IMR-90 (cell line): ENCODE measurements at regions not wholly inside any gene's neighbourhood (a gene's known extent, or its start where the extent isn't known, plus 50 kb on each side); places are given as distances from the start of the nearest gene placed in this dataset.

Source experiments
- ATAC-seq: fragments of 200-7000 bp; cut with Tn5 transposase; 2 replicates; pipeline ENCODE4 v1.9.1; 2020; ENCODE audit warnings: low read depth, mild to moderate bottlenecking, moderate library complexity
- BruUV-seq: library from RNA; stranded (reverse); fragments of 400-500 nt; replicated peaks from 2 replicates; lab custom pipeline; 2021; lab: Mats Ljungman, UMichigan
- CTCF ChIA-PET: fragments of 300-600 bp; formaldehyde crosslinking; extraction: SDS; loops from one replicate; lab custom pipeline; 2021; ENCODE audit warnings: antibody characterized with exemption; lab: Yijun Ruan, JAX
- POLR2A ChIA-PET: fragments of 300-600 bp; sonication (Branson Sonifier 250); formaldehyde crosslinking; loops from one replicate; lab custom pipeline; 2022; ENCODE audit warnings: antibody characterized with exemption; ENCODE audit not compliant: unreplicated experiment; lab: Charles Lee
- DNase-seq: peaks from one replicate; pipeline ENCODE4 v3.0.0; 2013
- H2AFZ ChIP-seq: replicated peaks from 2 replicates; pipeline ENCODE3; 2013; ENCODE audit warnings: low read length, mild to moderate bottlenecking; ENCODE audit not compliant: poor library complexity
- H2AK5ac ChIP-seq: 2 replicates; pipeline ENCODE4 v1.6.1; 2013; ENCODE audit warnings: low read depth, low read length, inconsistent platforms
- H2AK9ac ChIP-seq: replicated peaks from 2 replicates; pipeline ENCODE3; 2013; ENCODE audit warnings: mild to moderate bottlenecking, low read depth, low read length, moderate library complexity; ENCODE audit not compliant: poor library complexity
- H2BK120ac ChIP-seq: 2 replicates; pipeline ENCODE4 v1.6.1; 2013; ENCODE audit warnings: low read depth, low read length, inconsistent platforms
- H2BK15ac ChIP-seq: 3 replicates; pipeline ENCODE4 v1.6.1; 2013; ENCODE audit warnings: low read depth, low read length, inconsistent platforms
- H2BK20ac ChIP-seq: 2 replicates; pipeline ENCODE4 v1.6.1; 2013; ENCODE audit warnings: low read depth, mild to moderate bottlenecking, inconsistent platforms, low read length, moderate library complexity
- H2BK5ac ChIP-seq: 2 replicates; pipeline ENCODE4 v1.6.1; 2013; ENCODE audit warnings: mild to moderate bottlenecking, low read depth, low read length, inconsistent platforms; ENCODE audit not compliant: poor library complexity, severe bottlenecking
- H3K14ac ChIP-seq: replicated peaks from 2 replicates; pipeline ENCODE4 v1.6.1; 2013; ENCODE audit warnings: low read depth, low read length, inconsistent platforms
- H3K18ac ChIP-seq: 2 replicates; pipeline ENCODE4 v1.6.1; 2013; ENCODE audit warnings: low read depth, low read length, control low read depth
- H3K23ac ChIP-seq: 2 replicates; pipeline ENCODE4 v1.6.1; 2013; ENCODE audit warnings: low read depth, low read length, inconsistent platforms
- H3K27ac ChIP-seq: 2 replicates; pipeline ENCODE4 v1.5.1; 2013; ENCODE audit warnings: mild to moderate bottlenecking, control low read depth, low read length; ENCODE audit not compliant: insufficient read depth
- H3K27me3 ChIP-seq: 2 replicates; pipeline ENCODE4 v1.6.1; 2013; ENCODE audit warnings: low read length; ENCODE audit not compliant: control insufficient read depth, insufficient read depth
- H3K36me3 ChIP-seq: 2 replicates; pipeline ENCODE4 v1.6.1; 2013; ENCODE audit warnings: low read length, mixed read lengths; ENCODE audit not compliant: control insufficient read depth, insufficient read depth
- H3K4ac ChIP-seq: 2 replicates; pipeline ENCODE4 v1.6.1; 2013; ENCODE audit warnings: low read depth, low read length, inconsistent platforms
- H3K4me1 ChIP-seq: 2 replicates; pipeline ENCODE4 v1.6.1; 2013; ENCODE audit warnings: low read length, mixed read lengths; ENCODE audit not compliant: control insufficient read depth, insufficient read depth
- H3K4me2 ChIP-seq: 2 replicates; pipeline ENCODE4 v1.6.1; 2013; ENCODE audit warnings: low read depth, mild to moderate bottlenecking, control low read depth, low read length, moderate library complexity
- H3K4me3 ChIP-seq: 2 replicates; pipeline ENCODE4 v1.5.1; 2013; ENCODE audit warnings: low read depth, mild to moderate bottlenecking, control low read depth, low read length, moderate library complexity; ENCODE audit not compliant: insufficient read depth
- H3K56ac ChIP-seq: 2 replicates; pipeline ENCODE4 v1.6.1; 2013; ENCODE audit warnings: low read length, inconsistent platforms; ENCODE audit not compliant: insufficient read depth; ENCODE audit errors: extremely low read depth
- H3K79me1 ChIP-seq, 2 experiments: 2 replicates each; pipeline ENCODE4 v1.6.1; 2013; ENCODE audit warnings: low read length in 2 of 2, inconsistent platforms in 1 of 2, low read depth in 1 of 2
- H3K9ac ChIP-seq: 2 replicates; pipeline ENCODE4 v1.6.1; 2013; ENCODE audit warnings: low read depth, low read length, control low read depth
- H3K9me1 ChIP-seq: 2 replicates; pipeline ENCODE4 v1.6.1; 2013; ENCODE audit warnings: low read length, inconsistent platforms; ENCODE audit not compliant: insufficient read depth
- H3K9me3 ChIP-seq: 2 replicates; pipeline ENCODE4 v1.6.1; 2013; ENCODE audit warnings: low read length; ENCODE audit not compliant: control insufficient read depth, insufficient read depth
- H4K20me1 ChIP-seq: 2 replicates; pipeline ENCODE4 v1.6.1; 2013; ENCODE audit warnings: low read length, inconsistent platforms; ENCODE audit not compliant: insufficient read depth
- H4K5ac ChIP-seq: 2 replicates; pipeline ENCODE4 v1.6.1; 2013; ENCODE audit warnings: mild to moderate bottlenecking, low read depth, low read length, control low read depth
- H4K8ac ChIP-seq, 2 experiments: 2 replicates each; pipeline ENCODE4 v1.6.1; 2013; ENCODE audit warnings: low read depth in 2 of 2, low read length in 2 of 2, control low read depth in 1 of 2, inconsistent platforms in 1 of 2
- H4K91ac ChIP-seq: 2 replicates; pipeline ENCODE4 v1.6.1; 2013; ENCODE audit warnings: low read depth, low read length, inconsistent platforms; ENCODE audit not compliant: insufficient read depth
- BHLHE40 ChIP-seq: fragments of 150-350 bp; IDR thresholded peaks from 2 replicates; pipeline ENCODE4 v1.6.1; 2016; ENCODE audit warnings: mild to moderate bottlenecking, low read depth, low read length
- CTCF ChIP-seq: conservative IDR thresholded peaks from 2 replicates; pipeline ENCODE4 v1.5.1; 2012; ENCODE audit warnings: mild to moderate bottlenecking, low read depth, low read length, improper control_type of control experiment
- USF2 ChIP-seq: fragments of 150-350 bp; IDR thresholded peaks from 2 replicates; pipeline ENCODE4 v1.6.1; 2017; ENCODE audit warnings: mild to moderate bottlenecking, antibody characterized with exemption, low read length, low read depth
- WGBS, 2 experiments: methylation state at CpG; one replicate each; pipeline versions ENCODE4 v1.1.5 to v1.1.7; 2013; ENCODE audit warnings: missing lambda C conversion rate in 2 of 2; ENCODE audit not compliant: insufficient read length in 1 of 2; ENCODE audit errors: extremely low coverage in 2 of 2; 5-methylcytosine and 5-hydroxymethylcytosine counted together
- dilution Hi-C: fragments of 300-500 bp; cut with HindIII; formaldehyde crosslinking; loops from one replicate; pipeline ENCODE4 v1.14.3; 2018; ENCODE audit warnings: low sequenced_read_pairs; ENCODE audit not compliant: unreplicated experiment
- in situ Hi-C: fragments of 300-500 bp; cut with MboI; formaldehyde crosslinking; loops from 3 replicates; pipeline ENCODE4 v1.14.3; 2019; ENCODE audit warnings: low sequenced_read_pairs, inconsistent platforms, mixed read lengths
- intact Hi-C: fragments of 100-400 bp; cut with micrococcal nuclease; formaldehyde crosslinking; loops from 2 replicates; pipeline ENCODE4 v1.10.0; 2022

- Histone ChIP-seq H3K56ac (no peak overlapping the region), H2AK9ac (no peak overlapping the region), H3K4me2 (no peak overlapping the region), H2BK5ac (no peak overlapping the region), H2BK20ac (no peak overlapping the region), H3K9me3 (peaks cover 8% of the 10 kb centered on the region), H3K4ac (no peak overlapping the region), H2BK15ac (no peak overlapping the region), H2BK120ac (no peak overlapping the region), H4K91ac (no peak overlapping the region), H4K20me1 (no peaks in the 10 kb centered on the region), H3K18ac (no peak overlapping the region), H3K4me1 (no peaks in the 10 kb centered on the region), H3K27me3 (no peaks in the 10 kb centered on the region), H3K9ac (no peak overlapping the region), H2AK5ac (no peak overlapping the region), H3K14ac (no peak overlapping the region), H3K9me1 (no peaks in the 10 kb centered on the region), H3K79me1 (no peaks in the 10 kb centered on the region), H3K27ac (no peak overlapping the region), H3K4me3 (no peak overlapping the region), H2AFZ (no peak overlapping the region), H3K36me3 (no peaks in the 10 kb centered on the region), H4K8ac (no peak overlapping the region), H3K23ac (no peak overlapping the region), H4K5ac (no peak overlapping the region)
- ATAC-seq (no peak), DNase-seq (peak; percentile 1)
- POLR2A ChIA-PET: no interaction called here
- no TSS peak for BruUV-seq
- TF ChIP-seq BHLHE40: peak; percentile 41; the same call in 1 of the 2 replicates
- TF ChIP-seq CTCF: 0 out of 2 replicates have a peak, but pooled peaks have one; percentile 7
- no peak for TF ChIP-seq USF2
- CTCF ChIA-PET: interaction anchor here (0.6 kb wide), 1 partner anchor 142 kb away, joined by 3 read pairs; no protein-coding TSS in a partner anchor
- WGBS, 2 experiments: 38% methylated on average over 4 of the region's 6 CpGs; no CpG with 5 or more reads in 1 of the 2 experiments
- in situ Hi-C loops (no loop called here), dilution Hi-C loops (no loop called here), intact Hi-C loops (no loop called here)
Measured at GRCh38 chr9:1837453-1838084, 177.6 kb upstream of the SMARCA2 start.
